Panc1 (cell line): ENCODE measurements at regions not wholly inside any gene's neighbourhood (a gene's known extent, or its start where the extent isn't known, plus 50 kb on each side); places are given as distances from the start of the nearest gene placed in this dataset.

Experiments
- SIN3A ChIP-seq: IDR thresholded peaks from 2 replicates; pipeline ENCODE4 v1.6.1; 2012; ENCODE audit warnings: low read depth, mild to moderate bottlenecking, low read length, moderate library complexity, borderline replicate concordance; ENCODE audit not compliant: insufficient read depth
- TF ChIP-seq, protein P1 (sequence below): fragments of 450-650 bp; IDR thresholded peaks from 2 replicates; pipeline ENCODE4 v1.5.1; 2017; ENCODE audit warnings: mild to moderate bottlenecking

DNA sequence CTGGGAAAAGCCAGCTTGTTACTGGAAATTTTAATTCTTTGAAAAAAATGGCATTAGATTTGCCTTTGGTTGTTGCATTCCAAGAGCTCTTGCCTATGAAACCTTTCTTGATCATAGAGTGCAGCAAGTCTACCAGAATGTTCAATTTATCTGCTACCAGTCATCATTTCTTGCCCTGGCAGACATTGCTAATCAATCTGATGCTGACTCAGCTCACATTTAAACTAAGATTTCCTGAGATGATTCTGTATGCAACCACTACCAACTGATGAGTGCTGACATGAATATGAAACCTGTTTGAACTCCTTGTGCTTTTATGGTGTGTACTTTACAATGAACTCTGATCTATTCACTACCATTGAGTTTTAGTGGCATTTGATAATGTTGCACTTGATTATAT is 166.5 kb upstream of the SALL1 start:
- TF ChIP-seq, protein P1, sequence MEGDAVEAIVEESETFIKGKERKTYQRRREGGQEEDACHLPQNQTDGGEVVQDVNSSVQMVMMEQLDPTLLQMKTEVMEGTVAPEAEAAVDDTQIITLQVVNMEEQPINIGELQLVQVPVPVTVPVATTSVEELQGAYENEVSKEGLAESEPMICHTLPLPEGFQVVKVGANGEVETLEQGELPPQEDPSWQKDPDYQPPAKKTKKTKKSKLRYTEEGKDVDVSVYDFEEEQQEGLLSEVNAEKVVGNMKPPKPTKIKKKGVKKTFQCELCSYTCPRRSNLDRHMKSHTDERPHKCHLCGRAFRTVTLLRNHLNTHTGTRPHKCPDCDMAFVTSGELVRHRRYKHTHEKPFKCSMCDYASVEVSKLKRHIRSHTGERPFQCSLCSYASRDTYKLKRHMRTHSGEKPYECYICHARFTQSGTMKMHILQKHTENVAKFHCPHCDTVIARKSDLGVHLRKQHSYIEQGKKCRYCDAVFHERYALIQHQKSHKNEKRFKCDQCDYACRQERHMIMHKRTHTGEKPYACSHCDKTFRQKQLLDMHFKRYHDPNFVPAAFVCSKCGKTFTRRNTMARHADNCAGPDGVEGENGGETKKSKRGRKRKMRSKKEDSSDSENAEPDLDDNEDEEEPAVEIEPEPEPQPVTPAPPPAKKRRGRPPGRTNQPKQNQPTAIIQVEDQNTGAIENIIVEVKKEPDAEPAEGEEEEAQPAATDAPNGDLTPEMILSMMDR, result no peak
- TF ChIP-seq SIN3A, result no peak
